SK-N-MC (cell line): ENCODE measurements at regions not wholly inside any gene's neighbourhood (a gene's known extent, or its start where the extent isn't known, plus 50 kb on each side); places are given as distances from the start of the nearest gene placed in this dataset.

Experiments
- EZH2 ChIP-seq: fragments of 200-600 bp; sonication (generic); IDR thresholded peaks from one replicate; pipeline ENCODE4 v1.6.1; 2017; ENCODE audit warnings: antibody characterized with exemption
- POLR2AphosphoS5 ChIP-seq: IDR thresholded peaks from 2 replicates; pipeline ENCODE4 v1.6.1; 2012; ENCODE audit warnings: mild to moderate bottlenecking, low read depth, low read length, borderline replicate concordance

DNA sequence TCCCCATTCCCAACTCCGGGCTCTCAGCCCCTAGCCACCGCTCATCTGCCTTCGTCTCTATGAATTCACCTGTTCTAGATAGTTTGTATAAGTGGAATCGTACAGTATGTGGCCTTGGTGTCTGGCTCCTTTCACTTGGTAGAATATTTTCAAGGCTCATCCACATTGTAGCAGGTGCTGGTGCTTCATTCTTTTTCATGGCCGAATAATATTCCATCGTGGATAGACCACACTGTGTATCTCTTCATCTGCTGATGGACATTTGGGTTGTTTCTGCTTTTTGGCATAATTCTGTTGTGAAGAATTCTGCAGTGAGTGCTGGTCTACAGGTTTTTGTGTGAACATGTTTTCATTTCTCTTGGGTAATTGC is 324.2 kb downstream of the SEC14L1 start:
- TF ChIP-seq EZH2 (no peak), POLR2AphosphoS5 (no peak)
